Right lobe of liver (tissue), 4 donors: ENCODE measurements at regions not wholly inside any gene's neighbourhood (a gene's known extent, or its start where the extent isn't known, plus 50 kb on each side); places are given as distances from the start of the nearest gene placed in this dataset.

Experiments used
- POLR2A ChIP-seq: fragments of 450-650 bp; IDR thresholded peaks from one replicate; pipeline ENCODE4 v1.6.1; 2017; ENCODE audit warnings: antibody characterized with exemption, mild to moderate bottlenecking
- TF ChIP-seq, protein P1 (sequence below), 4 donors: fragments of 200-600 bp in 3 of 4; fragments of 450-650 bp in 1 of 4; IDR thresholded peaks; one replicate each; pipeline versions ENCODE4 v1.5.1 to v1.8.0; 2016 to 2022; ENCODE audit warnings: antibody characterized with exemption in 4 of 4, mild to moderate bottlenecking in 2 of 4
- donor health status: DM: no; HTN: no; CAD: no.
- donor health status: DM: no; HTN: no; CAD: no.
- donor health status: DM: no; HTN: yes; CAD: no.

DNA sequence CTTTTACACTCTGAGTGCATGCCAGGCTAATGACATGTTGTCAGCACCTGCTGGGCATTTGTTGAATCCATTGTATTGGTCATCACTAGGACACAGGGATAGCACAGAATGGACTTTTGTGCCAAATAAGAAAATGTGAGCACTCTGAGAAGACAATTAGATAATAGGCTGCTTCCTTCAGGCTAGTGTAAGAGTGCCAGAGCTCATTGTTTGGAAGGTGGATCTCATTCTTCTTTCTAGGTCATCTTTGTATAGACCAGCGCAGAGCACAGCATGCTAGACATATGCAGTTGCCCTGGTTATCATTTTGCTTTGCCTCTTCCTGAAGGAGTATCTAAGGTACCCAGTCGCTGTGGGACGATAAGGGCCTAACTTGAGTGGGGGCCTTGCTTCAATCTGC is 493.4 kb upstream of the COX7C start:
- TF ChIP-seq POLR2A, result no peak
- TF ChIP-seq, protein P1, sequence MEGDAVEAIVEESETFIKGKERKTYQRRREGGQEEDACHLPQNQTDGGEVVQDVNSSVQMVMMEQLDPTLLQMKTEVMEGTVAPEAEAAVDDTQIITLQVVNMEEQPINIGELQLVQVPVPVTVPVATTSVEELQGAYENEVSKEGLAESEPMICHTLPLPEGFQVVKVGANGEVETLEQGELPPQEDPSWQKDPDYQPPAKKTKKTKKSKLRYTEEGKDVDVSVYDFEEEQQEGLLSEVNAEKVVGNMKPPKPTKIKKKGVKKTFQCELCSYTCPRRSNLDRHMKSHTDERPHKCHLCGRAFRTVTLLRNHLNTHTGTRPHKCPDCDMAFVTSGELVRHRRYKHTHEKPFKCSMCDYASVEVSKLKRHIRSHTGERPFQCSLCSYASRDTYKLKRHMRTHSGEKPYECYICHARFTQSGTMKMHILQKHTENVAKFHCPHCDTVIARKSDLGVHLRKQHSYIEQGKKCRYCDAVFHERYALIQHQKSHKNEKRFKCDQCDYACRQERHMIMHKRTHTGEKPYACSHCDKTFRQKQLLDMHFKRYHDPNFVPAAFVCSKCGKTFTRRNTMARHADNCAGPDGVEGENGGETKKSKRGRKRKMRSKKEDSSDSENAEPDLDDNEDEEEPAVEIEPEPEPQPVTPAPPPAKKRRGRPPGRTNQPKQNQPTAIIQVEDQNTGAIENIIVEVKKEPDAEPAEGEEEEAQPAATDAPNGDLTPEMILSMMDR (IDR thresholded peaks at IDR 0.05), result no peak
